GM13977 (cell line): ENCODE measurements at regions not wholly inside any gene's neighbourhood (a gene's known extent, or its start where the extent isn't known, plus 50 kb on each side); places are given as distances from the start of the nearest gene placed in this dataset.

ENCODE experiments used
- DNase-seq: peaks from one replicate; pipeline ENCODE4 v3.0.0; 2012; ENCODE audit warnings: low spot score
- CTCF ChIP-seq: IDR thresholded peaks from 2 replicates; pipeline ENCODE4 v1.5.1; 2012; ENCODE audit warnings: mild to moderate bottlenecking, control low read depth; ENCODE audit not compliant: insufficient read depth; ENCODE audit errors: extremely low read depth, missing control alignments
- in situ Hi-C: fragments of 300-500 bp; cut with MboI; formaldehyde crosslinking; loops from one replicate; pipeline ENCODE4 v1.12.0; 2022; ENCODE audit warnings: low sequenced_read_pairs, low pct_unique_long_range_greater_than_20kb, mixed read lengths, inconsistent platforms; ENCODE audit not compliant: unreplicated experiment

GRCh38 chr1:30032302-30032701 is 691.1 kb downstream of the MATN1 start:
- in situ Hi-C loops = no loop called here
- no peak for DNase-seq
- no peak for TF ChIP-seq CTCF

GRCh38 chr1:30029677-30030076 is 693.7 kb downstream of the MATN1 start:
- in situ Hi-C loops = no loop called here
- DNase-seq = no peak
- no peak for TF ChIP-seq CTCF

GRCh38 chr1:30028939-30029338 is 694.4 kb downstream of the MATN1 start:
- no peak for DNase-seq
- TF ChIP-seq CTCF = no peak
- in situ Hi-C loops = no loop called here

- no peak for TF ChIP-seq CTCF
- no peak for DNase-seq
- in situ Hi-C loops = no loop called here
These were observed 695.1 kb downstream of the MATN1 start for GRCh38 chr1:30028283-30028682.

- DNase-seq = no peak
- in situ Hi-C loops = no loop called here
- no peak for TF ChIP-seq CTCF
These were observed 696.1 kb downstream of the MATN1 start for GRCh38 chr1:30027247-30027646.

GRCh38 chr1:30024411-30025195 is 698.8 kb downstream of the MATN1 start:
- in situ Hi-C loops = no loop called here
- DNase-seq = no peak
- no peak for TF ChIP-seq CTCF
